ENCODE measurements at regions not wholly inside any gene's neighbourhood (a gene's known extent, or its start where the extent isn't known, plus 50 kb on each side); places are given as distances from the start of the nearest gene placed in this dataset.

- intact Hi-C loops (cut with DNase I), result no loop called here
- Histone ChIP-seq H3K36me3 (replicated peaks in 1 of 2; ENCODE audit: insufficient read depth in 1 of 2, low read depth in 2 of 2) (no peaks in the 10 kb centered on the region), H3K27ac (no peak overlapping the region), H3K4me1 (peaks cover 16% of the 10 kb centered on the region), H3K27me3 (no peaks in the 10 kb centered on the region), H3K9me3 (no peaks in the 10 kb centered on the region), H3K4me3 (no peak overlapping the region)
- TF ChIP-seq POLR2A (IDR thresholded peaks at IDR 0.05) (no peak), CTCF (IDR thresholded peaks at IDR 0.05) (no peak)
- 47 to 57% methylated on average over 4 of the region's 4 CpGs for WGBS, 2 donors
- DNase-seq, result no peak
- ATAC-seq, result no peak
These were observed 120.0 kb downstream of the CRPPA start for GRCh38 chr7:16301291-16301690.

GRCh38 chr7:16300361-16300895 is 120.9 kb downstream of the CRPPA start:
- no peak for DNase-seq
- ATAC-seq, result no peak
- no peaks in the 10 kb centered on the region for H3K36me3 ChIP-seq (replicated peaks in 1 of 2; ENCODE audit: insufficient read depth in 1 of 2, low read depth in 2 of 2)
- no peaks in the 10 kb centered on the region for H3K9me3 ChIP-seq
- H3K4me1 ChIP-seq, result peaks cover 16% of the 10 kb centered on the region
- H3K4me3 ChIP-seq, result no peak overlapping the region
- H3K27ac ChIP-seq, result no peak overlapping the region
- 76 to 94% methylated on average over 3 of the region's 3 CpGs for WGBS, 2 donors
- TF ChIP-seq POLR2A (IDR thresholded peaks at IDR 0.05) (no peak), CTCF (IDR thresholded peaks at IDR 0.05) (no peak)
- H3K27me3 ChIP-seq, result no peaks in the 10 kb centered on the region
- intact Hi-C loops (cut with DNase I), result no loop called here

- DNase-seq (no peak), ATAC-seq (no peak)
- 38 to 41% methylated on average over 5 of the region's 5 CpGs for WGBS, 2 donors
- H3K4me1 ChIP-seq, result peaks cover 16% of the 10 kb centered on the region
- intact Hi-C loops (cut with DNase I), result no loop called here
- no peaks in the 10 kb centered on the region for H3K36me3 ChIP-seq (replicated peaks in 1 of 2; ENCODE audit: insufficient read depth in 1 of 2, low read depth in 2 of 2)
- no peak overlapping the region for H3K27ac ChIP-seq
- TF ChIP-seq CTCF (IDR thresholded peaks at IDR 0.05) (no peak), POLR2A (IDR thresholded peaks at IDR 0.05) (no peak)
- no peak overlapping the region for H3K4me3 ChIP-seq
- H3K9me3 ChIP-seq, result no peaks in the 10 kb centered on the region
- no peaks in the 10 kb centered on the region for H3K27me3 ChIP-seq
These were observed 121.5 kb downstream of the CRPPA start for GRCh38 chr7:16299853-16300252.

- Histone ChIP-seq H3K4me1 (peaks cover 16% of the 10 kb centered on the region), H3K36me3 (replicated peaks in 1 of 2; ENCODE audit: insufficient read depth in 1 of 2, low read depth in 2 of 2) (no peaks in the 10 kb centered on the region), H3K27me3 (no peaks in the 10 kb centered on the region), H3K27ac (no peak overlapping the region), H3K9me3 (no peaks in the 10 kb centered on the region), H3K4me3 (no peak overlapping the region)
- no peak for TF ChIP-seq CTCF (IDR thresholded peaks at IDR 0.05)
- no peak for TF ChIP-seq POLR2A (IDR thresholded peaks at IDR 0.05)
- no peak for ATAC-seq
- DNase-seq, result no peak
- intact Hi-C loops (cut with DNase I), result no loop called here
These were observed 123.1 kb downstream of the CRPPA start for GRCh38 chr7:16298221-16298620.

- Histone ChIP-seq H3K9me3 (no peaks in the 10 kb centered on the region), H3K4me3 (no peak overlapping the region), H3K36me3 (replicated peaks in 1 of 2; ENCODE audit: insufficient read depth in 1 of 2, low read depth in 2 of 2) (no peaks in the 10 kb centered on the region), H3K4me1 (peaks cover 16% of the 10 kb centered on the region), H3K27ac (no peak overlapping the region), H3K27me3 (no peaks in the 10 kb centered on the region)
- no peak for ATAC-seq
- TF ChIP-seq POLR2A (IDR thresholded peaks at IDR 0.05), result no peak
- TF ChIP-seq CTCF (IDR thresholded peaks at IDR 0.05), result no peak
- DNase-seq, result no peak
- 37 to 40% methylated on average over 2 of the region's 2 CpGs for WGBS, 2 donors
- intact Hi-C loops (cut with DNase I), result no loop called here
These were observed 125.8 kb downstream of the CRPPA start for GRCh38 chr7:16295558-16295957.
